Glutamatergic neuron (in vitro differentiated cells): ENCODE measurements at regions not wholly inside any gene's neighbourhood (a gene's known extent, or its start where the extent isn't known, plus 50 kb on each side); places are given as distances from the start of the nearest gene placed in this dataset.

Source experiments
- DNase-seq: peaks from one replicate; pipeline ENCODE4 v3.0.0; 2022
- H3K27ac Mint-ChIP-seq: one replicate; pipeline ENCODE4 v1.8.0; 2020; ENCODE audit warnings: mild to moderate bottlenecking, mixed read lengths, inconsistent platforms; ENCODE audit not compliant: unreplicated experiment
- H3K27me3 Mint-ChIP-seq: one replicate; pipeline ENCODE4 v1.8.0; 2020; ENCODE audit warnings: mild to moderate bottlenecking, moderate library complexity, mixed read lengths, inconsistent platforms; ENCODE audit not compliant: unreplicated experiment
- H3K36me3 Mint-ChIP-seq: one replicate; pipeline ENCODE4 v1.8.0; 2020; ENCODE audit warnings: mild to moderate bottlenecking, mixed read lengths, inconsistent platforms; ENCODE audit not compliant: unreplicated experiment
- H3K4me1 Mint-ChIP-seq: one replicate; pipeline ENCODE4 v1.8.0; 2020; ENCODE audit warnings: mild to moderate bottlenecking, low read depth, mixed read lengths, inconsistent platforms; ENCODE audit not compliant: unreplicated experiment
- H3K4me3 Mint-ChIP-seq: one replicate; pipeline ENCODE4 v1.8.0; 2020; ENCODE audit warnings: mild to moderate bottlenecking, mixed read lengths, inconsistent platforms; ENCODE audit not compliant: unreplicated experiment
- H3K9me3 Mint-ChIP-seq: one replicate; pipeline ENCODE4 v1.8.0; 2020; ENCODE audit warnings: mild to moderate bottlenecking, moderate library complexity, mixed read lengths, inconsistent platforms; ENCODE audit not compliant: unreplicated experiment
- CTCF ChIP-seq: fragments of 200-600 bp; sonication (generic); IDR thresholded peaks from one replicate; pipeline ENCODE4 v1.5.0; 2021; ENCODE audit not compliant: partially characterized antibody, unreplicated experiment

- Mint-ChIP-seq H3K9me3 (peaks cover 1% of the 10 kb centered on the region), H3K4me1 (peaks cover 14% of the 10 kb centered on the region), H3K27ac (no peak overlapping the region), H3K27me3 (no peaks in the 10 kb centered on the region), H3K36me3 (no peaks in the 10 kb centered on the region), H3K4me3 (no peak overlapping the region)
- DNase-seq, result no peak
- no peak for TF ChIP-seq CTCF
Measured at GRCh38 chr5:167731951-167732350, 559.5 kb upstream of the WWC1 start.

GRCh38 chr5:167732499-167732898, 558.9 kb upstream of the WWC1 start:
- peaks cover 1% of the 10 kb centered on the region for H3K9me3 Mint-ChIP-seq
- TF ChIP-seq CTCF, result no peak
- H3K27me3 Mint-ChIP-seq, result no peaks in the 10 kb centered on the region
- no peak for DNase-seq
- H3K27ac Mint-ChIP-seq, result peak overlapping the region; percentile 24
- no peak overlapping the region for H3K4me3 Mint-ChIP-seq
- H3K36me3 Mint-ChIP-seq, result no peaks in the 10 kb centered on the region
- peaks cover 14% of the 10 kb centered on the region for H3K4me1 Mint-ChIP-seq

- Mint-ChIP-seq H3K27me3 (no peaks in the 10 kb centered on the region), H3K27ac (no peak overlapping the region), H3K36me3 (no peaks in the 10 kb centered on the region), H3K9me3 (peaks cover 1% of the 10 kb centered on the region), H3K4me3 (no peak overlapping the region), H3K4me1 (peaks cover 12% of the 10 kb centered on the region)
- no peak for TF ChIP-seq CTCF
- DNase-seq, result no peak
Measured at GRCh38 chr5:167736992-167737391, 554.5 kb upstream of the WWC1 start.

GRCh38 chr5:167743695-167744464, 547.6 kb upstream of the WWC1 start:
- DNase-seq, result no peak
- no peaks in the 10 kb centered on the region for H3K27me3 Mint-ChIP-seq
- no peaks in the 10 kb centered on the region for H3K9me3 Mint-ChIP-seq
- H3K4me1 Mint-ChIP-seq, result no peaks in the 10 kb centered on the region
- H3K4me3 Mint-ChIP-seq, result no peak overlapping the region
- H3K36me3 Mint-ChIP-seq, result no peaks in the 10 kb centered on the region
- TF ChIP-seq CTCF, result no peak
- H3K27ac Mint-ChIP-seq, result no peak overlapping the region

GRCh38 chr5:167745868-167746267, 545.6 kb upstream of the WWC1 start:
- H3K36me3 Mint-ChIP-seq, result no peaks in the 10 kb centered on the region
- no peak overlapping the region for H3K27ac Mint-ChIP-seq
- H3K9me3 Mint-ChIP-seq, result no peaks in the 10 kb centered on the region
- no peaks in the 10 kb centered on the region for H3K27me3 Mint-ChIP-seq
- H3K4me1 Mint-ChIP-seq, result peaks cover 4% of the 10 kb centered on the region
- no peak for TF ChIP-seq CTCF
- no peak for DNase-seq
- H3K4me3 Mint-ChIP-seq, result no peak overlapping the region
